ENCODE measurements at regions not wholly inside any gene's neighbourhood (a gene's known extent, or its start where the extent isn't known, plus 50 kb on each side); places are given as distances from the start of the nearest gene placed in this dataset.

- DNase-seq (no peak), ATAC-seq (no peak)
- TF ChIP-seq CTCF (IDR thresholded peaks at IDR 0.05) = no peak
- Histone ChIP-seq H3K4me1 (no peaks in the 10 kb centered on the region), H3K36me3 (no peaks in the 10 kb centered on the region), H3K9me3 (peaks cover 7% of the 10 kb centered on the region), H3K4me3 (no peak overlapping the region), H3K27ac (no peak overlapping the region), H3K27me3 (no peaks in the 10 kb centered on the region)
- intact Hi-C loops (cut with DNase I) = no loop called here
Observed at GRCh38 chr3:150096700-150097587, 126.2 kb upstream of the PFN2 start.

- H3K4me3 ChIP-seq = no peak overlapping the region
- TF ChIP-seq CTCF (IDR thresholded peaks at IDR 0.05) = no peak
- no peaks in the 10 kb centered on the region for H3K9me3 ChIP-seq
- ATAC-seq = no peak
- no peak overlapping the region for H3K27ac ChIP-seq
- H3K36me3 ChIP-seq = no peaks in the 10 kb centered on the region
- intact Hi-C loops (cut with DNase I) = no loop called here
- H3K4me1 ChIP-seq = no peaks in the 10 kb centered on the region
- no peaks in the 10 kb centered on the region for H3K27me3 ChIP-seq
- DNase-seq = no peak
Observed at GRCh38 chr3:150094150-150094933, 123.6 kb upstream of the PFN2 start.

- Histone ChIP-seq H3K4me1 (no peaks in the 10 kb centered on the region), H3K27me3 (no peaks in the 10 kb centered on the region), H3K36me3 (no peaks in the 10 kb centered on the region), H3K4me3 (no peak overlapping the region), H3K27ac (no peak overlapping the region), H3K9me3 (no peaks in the 10 kb centered on the region)
- DNase-seq (no peak), ATAC-seq (no peak)
- intact Hi-C loops (cut with DNase I) = no loop called here
- TF ChIP-seq CTCF (IDR thresholded peaks at IDR 0.05) = no peak
Observed at GRCh38 chr3:150091626-150092025, 120.9 kb upstream of the PFN2 start.

- H3K4me1 ChIP-seq = no peaks in the 10 kb centered on the region
- H3K27ac ChIP-seq = no peak overlapping the region
- DNase-seq (no peak), ATAC-seq (no peak)
- H3K4me3 ChIP-seq = no peak overlapping the region
- intact Hi-C loops (cut with DNase I) = no loop called here
- TF ChIP-seq CTCF (IDR thresholded peaks at IDR 0.05) = no peak
- H3K36me3 ChIP-seq = no peaks in the 10 kb centered on the region
- H3K27me3 ChIP-seq = no peaks in the 10 kb centered on the region
- no peaks in the 10 kb centered on the region for H3K9me3 ChIP-seq
Observed at GRCh38 chr3:150090877-150091276, 120.2 kb upstream of the PFN2 start.

GRCh38 chr3:150090006-150090405 lies 119.3 kb upstream of the PFN2 start:
- Histone ChIP-seq H3K9me3 (no peaks in the 10 kb centered on the region), H3K27ac (no peak overlapping the region), H3K4me1 (no peaks in the 10 kb centered on the region), H3K4me3 (no peak overlapping the region), H3K36me3 (no peaks in the 10 kb centered on the region), H3K27me3 (no peaks in the 10 kb centered on the region)
- DNase-seq (no peak), ATAC-seq (no peak)
- intact Hi-C loops (cut with DNase I) = no loop called here
- no peak for TF ChIP-seq CTCF (IDR thresholded peaks at IDR 0.05)

Measured in upper lobe of right lung (tissue), 1 donor.